Omental fat pad (tissue), 3 donors: ENCODE measurements at regions not wholly inside any gene's neighbourhood (a gene's known extent, or its start where the extent isn't known, plus 50 kb on each side); places are given as distances from the start of the nearest gene placed in this dataset.

Experiments used
- ATAC-seq: fragments of 150-250 bp; one replicate; pipeline ENCODE4 v1.9.1; 2016; ENCODE audit warnings: mild to moderate bottlenecking, moderate library complexity; ENCODE audit not compliant: low FRiP score
- DNase-seq: peaks from one replicate; pipeline ENCODE4 v3.0.0-alpha.2; 2019; ENCODE audit warnings: low spot score
- TF ChIP-seq, protein P1 (sequence below), 3 donors: fragments of 450-650 bp; IDR thresholded peaks; one replicate each; pipeline ENCODE4 v1.5.1; 2016 to 2017; ENCODE audit warnings: antibody characterized with exemption in 3 of 3, mild to moderate bottlenecking in 3 of 3, moderate library complexity in 2 of 3

GRCh38 chr2:797556-797955 lies 120.3 kb upstream of the TMEM18 start:
- TF ChIP-seq, protein P1, sequence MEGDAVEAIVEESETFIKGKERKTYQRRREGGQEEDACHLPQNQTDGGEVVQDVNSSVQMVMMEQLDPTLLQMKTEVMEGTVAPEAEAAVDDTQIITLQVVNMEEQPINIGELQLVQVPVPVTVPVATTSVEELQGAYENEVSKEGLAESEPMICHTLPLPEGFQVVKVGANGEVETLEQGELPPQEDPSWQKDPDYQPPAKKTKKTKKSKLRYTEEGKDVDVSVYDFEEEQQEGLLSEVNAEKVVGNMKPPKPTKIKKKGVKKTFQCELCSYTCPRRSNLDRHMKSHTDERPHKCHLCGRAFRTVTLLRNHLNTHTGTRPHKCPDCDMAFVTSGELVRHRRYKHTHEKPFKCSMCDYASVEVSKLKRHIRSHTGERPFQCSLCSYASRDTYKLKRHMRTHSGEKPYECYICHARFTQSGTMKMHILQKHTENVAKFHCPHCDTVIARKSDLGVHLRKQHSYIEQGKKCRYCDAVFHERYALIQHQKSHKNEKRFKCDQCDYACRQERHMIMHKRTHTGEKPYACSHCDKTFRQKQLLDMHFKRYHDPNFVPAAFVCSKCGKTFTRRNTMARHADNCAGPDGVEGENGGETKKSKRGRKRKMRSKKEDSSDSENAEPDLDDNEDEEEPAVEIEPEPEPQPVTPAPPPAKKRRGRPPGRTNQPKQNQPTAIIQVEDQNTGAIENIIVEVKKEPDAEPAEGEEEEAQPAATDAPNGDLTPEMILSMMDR (IDR thresholded peaks at IDR 0.05), result no peak
- DNase-seq, result no peak
- no peak for ATAC-seq

DNA sequence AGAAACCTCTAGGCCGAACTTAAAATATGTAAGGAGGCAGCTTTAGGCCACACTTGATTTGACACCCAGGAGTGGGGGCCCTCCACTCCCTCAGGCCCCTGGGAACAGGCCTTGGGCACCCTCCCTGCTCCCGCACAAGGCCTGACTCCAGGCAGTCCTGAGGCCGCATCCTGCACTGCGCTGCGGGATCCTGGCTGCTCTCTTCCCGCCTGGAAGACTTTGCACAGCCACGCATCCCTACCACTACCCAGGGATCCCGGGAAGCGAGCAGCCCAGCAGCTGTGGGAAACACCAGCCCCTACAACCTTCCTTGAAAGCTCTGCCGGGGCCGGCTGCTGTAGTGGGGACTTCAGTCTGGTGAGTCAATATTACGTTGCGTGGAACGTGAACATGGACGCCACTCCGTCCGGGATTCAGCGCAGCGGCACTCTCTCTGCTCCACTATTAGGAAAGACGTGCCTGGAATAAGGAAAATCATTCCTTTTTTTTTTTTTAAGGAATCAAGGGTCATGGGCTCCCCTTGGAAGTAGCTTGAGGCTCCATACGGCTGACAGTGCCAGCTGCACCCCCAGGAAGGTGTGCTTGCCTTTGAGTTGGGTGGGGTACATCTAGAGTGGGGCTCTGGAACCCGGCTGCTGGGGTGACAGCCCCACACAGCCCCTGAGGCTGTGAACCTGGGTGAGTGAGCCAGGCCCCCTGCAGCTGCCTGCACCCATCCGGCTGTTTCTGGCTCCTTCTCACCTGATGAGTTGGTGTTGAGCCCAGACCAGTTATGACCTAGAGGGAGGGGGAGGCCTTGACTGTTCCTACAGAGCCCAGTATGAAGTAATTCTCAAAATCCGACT lies 119.2 kb upstream of the TMEM18 start:
- TF ChIP-seq, protein P1 (IDR thresholded peaks at IDR 0.05), result no peak
- ATAC-seq (no peak), DNase-seq (no peak)

- TF ChIP-seq, protein P1 (IDR thresholded peaks at IDR 0.05), result no peak
- no peak for DNase-seq
- no peak for ATAC-seq
These were observed 118.4 kb upstream of the TMEM18 start for GRCh38 chr2:795531-796041.

- DNase-seq (no peak), ATAC-seq (no peak)
- TF ChIP-seq, protein P1 (IDR thresholded peaks at IDR 0.05), result no peak
These were observed 117.5 kb upstream of the TMEM18 start for GRCh38 chr2:794554-795241.

DNA sequence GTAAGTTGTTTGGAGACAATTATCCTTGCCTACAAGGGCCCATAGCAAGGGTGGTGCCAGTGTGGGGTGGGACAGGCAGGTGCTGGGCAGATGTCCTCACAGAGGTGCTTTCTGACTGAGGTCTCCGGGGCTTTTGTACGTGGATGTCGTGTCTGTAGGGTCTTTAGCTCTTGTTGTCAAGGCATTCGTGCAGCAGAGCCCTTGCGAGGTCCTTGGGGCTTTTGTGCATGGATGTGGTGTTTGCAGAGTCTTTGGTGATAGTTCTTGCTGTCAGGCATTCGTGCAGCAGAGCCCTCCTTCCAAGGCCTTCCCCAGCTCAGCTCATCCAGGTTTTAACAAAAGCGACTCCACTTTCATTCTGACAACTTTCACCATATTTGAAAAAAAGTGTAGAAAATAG lies 116.0 kb upstream of the TMEM18 start:
- DNase-seq, result no peak
- TF ChIP-seq, protein P1 (IDR thresholded peaks at IDR 0.05), result no peak
- no peak for ATAC-seq

GRCh38 chr2:792687-793086 lies 115.5 kb upstream of the TMEM18 start:
- TF ChIP-seq, protein P1 (IDR thresholded peaks at IDR 0.05), result no peak
- DNase-seq, result no peak
- ATAC-seq, result no peak
